HFF-Myc (cell line): ENCODE measurements at regions not wholly inside any gene's neighbourhood (a gene's known extent, or its start where the extent isn't known, plus 50 kb on each side); places are given as distances from the start of the nearest gene placed in this dataset.
"Not testable (repeated sequence)": the region's sequence is repeated elsewhere in the genome, so short reads cannot be mapped to it uniquely, and the experiment has no call there.

Experiments used
- DNase-seq: peaks from one replicate; pipeline ENCODE4 v3.0.0-alpha.2; 2011; ENCODE audit warnings: low read depth; ENCODE audit errors: extremely low read depth
- H3K4me3 ChIP-seq: replicated peaks from 2 replicates; pipeline ENCODE4 v1.5.1; 2011; ENCODE audit warnings: low read depth, mild to moderate bottlenecking, control low read depth, low read length
- TF ChIP-seq, protein P1 (sequence below): IDR thresholded peaks from 2 replicates; pipeline ENCODE4 v1.5.1; 2012; ENCODE audit warnings: mild to moderate bottlenecking, low read depth, low read length, control low read depth; ENCODE audit errors: missing control alignments

DNA sequence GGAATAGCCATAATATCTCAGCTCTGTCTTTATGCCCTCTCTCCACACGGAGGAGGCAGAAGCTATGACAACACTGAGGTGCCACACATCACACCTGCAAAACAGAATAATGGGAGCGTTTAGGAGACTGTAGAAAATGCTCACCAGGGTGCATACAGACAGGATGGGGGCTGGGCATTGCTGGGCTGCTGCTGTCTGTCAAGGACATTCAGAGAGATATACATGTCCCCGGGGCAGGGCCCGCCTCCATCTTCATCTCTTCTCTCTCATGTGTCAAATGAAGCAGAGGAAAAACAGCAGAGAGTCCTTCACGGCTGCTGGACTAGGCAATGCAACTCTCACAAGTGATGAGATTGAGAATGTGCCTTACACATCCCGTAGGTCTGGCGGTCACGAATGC, 65.3 kb upstream of the DHRSX start:
- no peak for DNase-seq
- TF ChIP-seq, protein P1, sequence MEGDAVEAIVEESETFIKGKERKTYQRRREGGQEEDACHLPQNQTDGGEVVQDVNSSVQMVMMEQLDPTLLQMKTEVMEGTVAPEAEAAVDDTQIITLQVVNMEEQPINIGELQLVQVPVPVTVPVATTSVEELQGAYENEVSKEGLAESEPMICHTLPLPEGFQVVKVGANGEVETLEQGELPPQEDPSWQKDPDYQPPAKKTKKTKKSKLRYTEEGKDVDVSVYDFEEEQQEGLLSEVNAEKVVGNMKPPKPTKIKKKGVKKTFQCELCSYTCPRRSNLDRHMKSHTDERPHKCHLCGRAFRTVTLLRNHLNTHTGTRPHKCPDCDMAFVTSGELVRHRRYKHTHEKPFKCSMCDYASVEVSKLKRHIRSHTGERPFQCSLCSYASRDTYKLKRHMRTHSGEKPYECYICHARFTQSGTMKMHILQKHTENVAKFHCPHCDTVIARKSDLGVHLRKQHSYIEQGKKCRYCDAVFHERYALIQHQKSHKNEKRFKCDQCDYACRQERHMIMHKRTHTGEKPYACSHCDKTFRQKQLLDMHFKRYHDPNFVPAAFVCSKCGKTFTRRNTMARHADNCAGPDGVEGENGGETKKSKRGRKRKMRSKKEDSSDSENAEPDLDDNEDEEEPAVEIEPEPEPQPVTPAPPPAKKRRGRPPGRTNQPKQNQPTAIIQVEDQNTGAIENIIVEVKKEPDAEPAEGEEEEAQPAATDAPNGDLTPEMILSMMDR, result no peak
- H3K4me3 ChIP-seq, result no peak overlapping the region

DNA sequence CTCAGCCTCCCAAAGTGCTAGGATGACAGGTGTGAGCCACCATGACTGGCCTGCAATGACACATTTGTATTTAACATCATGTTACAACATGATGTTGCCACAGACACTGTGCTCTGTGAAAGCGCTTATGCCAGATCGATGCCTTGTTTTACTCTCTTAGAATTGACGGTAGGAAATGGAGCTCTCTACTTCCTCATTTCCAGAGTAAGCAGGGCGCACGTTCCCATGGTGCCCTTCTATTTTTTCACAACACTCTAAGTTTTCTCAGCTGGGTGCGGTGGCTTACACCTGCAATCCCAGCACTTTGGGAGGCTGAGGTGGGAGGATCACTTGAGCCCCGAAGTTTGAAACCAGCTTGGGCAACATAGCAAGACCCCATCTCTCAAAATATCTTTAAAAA, 60.7 kb upstream of the DHRSX start:
- DNase-seq, result no peak
- no peak overlapping the region for H3K4me3 ChIP-seq
- TF ChIP-seq, protein P1, result no peak

DNA sequence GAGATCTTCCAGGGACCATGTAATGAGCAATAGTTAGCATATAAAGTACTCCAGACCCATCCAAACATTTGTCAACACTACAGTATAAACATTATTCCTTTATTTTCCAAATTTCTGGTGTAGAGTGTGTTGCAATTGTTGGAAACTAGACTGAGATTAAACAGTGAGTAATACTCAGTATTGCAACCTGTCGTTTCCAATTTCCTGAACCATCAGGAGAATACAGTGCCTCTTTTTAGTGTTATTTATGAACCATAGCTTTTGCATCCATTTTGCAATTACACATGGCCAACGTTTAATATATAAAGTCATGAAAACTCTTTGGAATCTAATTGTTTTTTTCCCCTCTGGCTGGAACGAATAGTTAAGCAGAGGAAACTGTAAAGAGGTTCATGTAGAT, 58.3 kb upstream of the DHRSX start:
- H3K4me3 ChIP-seq, result no peak overlapping the region
- TF ChIP-seq, protein P1, result no peak
- DNase-seq, result no peak

DNA sequence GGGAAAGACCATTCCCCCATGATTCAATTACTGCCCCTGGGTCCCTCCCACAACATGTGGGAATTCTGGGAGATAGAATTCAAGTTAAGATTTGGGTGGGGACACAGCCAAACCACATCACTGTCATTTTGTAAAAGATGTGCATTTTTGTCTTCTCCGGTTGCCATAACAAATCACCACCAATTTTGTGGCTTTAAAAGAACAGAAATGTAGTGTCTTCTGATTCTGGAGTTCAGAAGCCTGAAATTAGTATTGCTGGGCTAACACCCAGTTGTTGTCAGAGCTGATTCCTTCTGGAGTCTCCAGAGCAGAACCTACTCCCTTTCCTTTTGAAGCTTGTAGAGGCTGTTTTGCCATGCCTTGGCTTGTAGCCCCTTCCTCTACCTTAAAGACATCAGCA, 54.1 kb upstream of the DHRSX start:
- TF ChIP-seq, protein P1, result no peak
- DNase-seq, result no peak
- no peak overlapping the region for H3K4me3 ChIP-seq

DNA sequence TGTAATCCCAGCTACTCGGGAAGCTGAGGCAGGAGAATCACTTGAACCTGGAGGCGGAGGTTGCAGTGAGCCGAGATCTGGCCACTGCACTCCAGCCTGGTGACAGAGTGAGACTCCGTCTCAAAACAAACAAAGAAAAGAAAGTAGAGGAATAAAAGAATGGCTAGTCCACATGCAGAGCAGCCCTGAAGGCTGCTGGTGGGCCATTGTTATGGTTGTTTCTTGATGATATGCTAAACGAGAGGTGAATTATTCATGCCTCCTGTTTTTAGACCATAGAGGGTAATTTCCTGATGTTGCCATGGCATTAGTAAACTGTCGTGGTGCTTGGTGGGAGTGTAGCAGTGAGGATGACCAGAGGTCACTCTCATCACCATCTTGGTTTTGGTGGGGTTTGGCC, 53.3 kb upstream of the DHRSX start:
- not testable (repeated sequence) for H3K4me3 ChIP-seq, DNase-seq

DNA sequence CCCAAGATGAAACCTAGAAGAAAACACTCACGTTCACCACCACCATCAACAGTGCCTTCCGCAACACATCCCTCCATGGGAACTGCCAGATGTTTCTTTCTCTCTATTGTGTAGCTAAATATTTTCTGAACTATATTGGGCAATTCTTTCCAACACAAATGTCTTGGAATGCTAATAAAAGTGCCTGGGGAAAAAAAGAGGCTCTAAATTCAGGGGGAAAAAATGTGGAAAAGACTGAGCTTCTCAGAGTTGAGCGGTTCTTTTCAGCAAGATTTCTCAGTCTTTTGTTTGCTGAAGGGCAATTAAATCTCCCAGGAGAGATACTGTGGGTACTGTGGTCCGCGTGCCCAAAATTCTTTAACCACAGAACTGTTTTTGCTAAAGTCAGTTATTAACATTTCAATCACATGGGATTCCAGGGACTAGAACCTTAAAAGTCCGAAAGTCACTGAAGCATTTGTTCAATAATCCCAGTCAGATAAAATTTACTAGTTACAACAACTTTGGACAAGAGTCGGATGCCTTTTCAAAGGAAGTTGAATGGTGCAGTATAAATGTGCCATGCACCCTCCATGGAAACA, 51.9 kb upstream of the DHRSX start:
- DNase-seq, result peak; percentile 61
- no peak overlapping the region for H3K4me3 ChIP-seq
- TF ChIP-seq, protein P1, result no peak

DNA sequence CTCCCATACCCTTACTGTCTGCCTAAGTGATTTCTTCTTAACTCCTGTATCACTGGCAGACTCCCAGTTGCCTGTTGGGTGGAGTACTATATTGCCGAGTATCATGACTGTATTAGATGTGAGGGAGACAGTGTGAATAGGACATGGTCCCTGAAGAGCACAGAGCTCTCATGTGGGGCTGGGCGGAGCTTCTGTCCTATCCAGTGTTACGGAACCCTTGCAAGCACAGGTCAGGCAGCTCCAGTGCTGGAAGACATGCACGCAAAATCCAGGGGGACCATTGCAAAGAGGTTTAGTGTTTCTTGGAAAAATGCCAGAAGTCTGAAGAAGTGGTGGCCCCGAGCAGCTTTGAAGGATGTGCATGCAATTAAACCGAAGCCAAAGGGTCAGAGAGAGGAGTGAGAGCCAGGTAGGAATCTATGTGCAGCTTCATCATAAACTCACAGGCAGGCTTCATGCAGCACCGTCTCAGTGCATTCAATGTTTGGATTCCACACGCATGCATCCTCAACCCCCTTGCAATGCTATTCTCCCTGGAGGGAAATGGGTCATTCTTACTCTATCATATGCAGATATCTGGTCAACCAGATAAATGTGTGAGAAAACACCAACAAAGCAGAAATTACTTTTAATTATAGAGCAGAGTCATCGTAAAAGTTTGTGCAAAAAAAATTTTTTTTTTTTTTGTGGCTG, 49.7 kb upstream of the DHRSX start:
- TF ChIP-seq, protein P1, result no peak
- H3K4me3 ChIP-seq, result no peak overlapping the region
- DNase-seq, result no peak
